ENCODE measurements at regions not wholly inside any gene's neighbourhood (a gene's known extent, or its start where the extent isn't known, plus 50 kb on each side); places are given as distances from the start of the nearest gene placed in this dataset.

DNA sequence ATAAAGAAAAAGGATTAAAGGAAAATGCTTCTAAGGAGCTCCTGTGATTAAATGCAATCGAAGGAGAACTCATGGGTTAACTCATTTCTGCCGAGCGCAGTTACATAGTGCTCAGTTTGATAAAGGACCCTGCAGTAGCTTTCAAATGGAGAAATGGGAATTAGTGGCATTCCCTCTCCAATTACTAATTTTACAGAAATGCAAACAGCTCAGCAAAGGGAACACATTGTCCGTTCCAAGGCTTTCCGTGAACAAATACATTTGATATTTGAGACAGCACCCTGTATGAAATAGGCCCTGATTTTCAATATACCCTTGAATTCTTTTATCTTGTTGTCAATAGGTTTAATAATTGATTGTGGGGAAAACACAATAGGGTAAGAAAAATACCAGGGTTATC is 375.9 kb upstream of the TSHZ2 start:
- TF ChIP-seq, protein P1, sequence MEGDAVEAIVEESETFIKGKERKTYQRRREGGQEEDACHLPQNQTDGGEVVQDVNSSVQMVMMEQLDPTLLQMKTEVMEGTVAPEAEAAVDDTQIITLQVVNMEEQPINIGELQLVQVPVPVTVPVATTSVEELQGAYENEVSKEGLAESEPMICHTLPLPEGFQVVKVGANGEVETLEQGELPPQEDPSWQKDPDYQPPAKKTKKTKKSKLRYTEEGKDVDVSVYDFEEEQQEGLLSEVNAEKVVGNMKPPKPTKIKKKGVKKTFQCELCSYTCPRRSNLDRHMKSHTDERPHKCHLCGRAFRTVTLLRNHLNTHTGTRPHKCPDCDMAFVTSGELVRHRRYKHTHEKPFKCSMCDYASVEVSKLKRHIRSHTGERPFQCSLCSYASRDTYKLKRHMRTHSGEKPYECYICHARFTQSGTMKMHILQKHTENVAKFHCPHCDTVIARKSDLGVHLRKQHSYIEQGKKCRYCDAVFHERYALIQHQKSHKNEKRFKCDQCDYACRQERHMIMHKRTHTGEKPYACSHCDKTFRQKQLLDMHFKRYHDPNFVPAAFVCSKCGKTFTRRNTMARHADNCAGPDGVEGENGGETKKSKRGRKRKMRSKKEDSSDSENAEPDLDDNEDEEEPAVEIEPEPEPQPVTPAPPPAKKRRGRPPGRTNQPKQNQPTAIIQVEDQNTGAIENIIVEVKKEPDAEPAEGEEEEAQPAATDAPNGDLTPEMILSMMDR (IDR thresholded peaks at IDR 0.05 in 2 of 3, conservative IDR thresholded peaks at IDR 0.05 in 1 of 3; ENCODE audit: borderline replicate concordance in 1 of 3, insufficient read depth in 1 of 3, low read depth in 2 of 3, low read length in 2 of 3) = no peak
- no peak for TF ChIP-seq EZH2phosphoT487 (IDR thresholded peaks at IDR 0.05; ENCODE audit: borderline replicate concordance)

Data from HCT116 (cell line).